Stimulated activated CD4-positive, alpha-beta T cell treated with anti-CD3 and anti-CD28 coated beads, Interleukin-2, amount 100 ng/mL, for 48 hours (primary cell): ENCODE measurements at regions not wholly inside any gene's neighbourhood (a gene's known extent, or its start where the extent isn't known, plus 50 kb on each side); places are given as distances from the start of the nearest gene placed in this dataset.
A peak's percentile ranks its signal among the peaks of the same experiment; 100 is the strongest.

Experiments used
- DNase-seq, 2 donors: peaks; one replicate each; pipeline ENCODE4 v3.0.0-alpha.2; 2020

DNA sequence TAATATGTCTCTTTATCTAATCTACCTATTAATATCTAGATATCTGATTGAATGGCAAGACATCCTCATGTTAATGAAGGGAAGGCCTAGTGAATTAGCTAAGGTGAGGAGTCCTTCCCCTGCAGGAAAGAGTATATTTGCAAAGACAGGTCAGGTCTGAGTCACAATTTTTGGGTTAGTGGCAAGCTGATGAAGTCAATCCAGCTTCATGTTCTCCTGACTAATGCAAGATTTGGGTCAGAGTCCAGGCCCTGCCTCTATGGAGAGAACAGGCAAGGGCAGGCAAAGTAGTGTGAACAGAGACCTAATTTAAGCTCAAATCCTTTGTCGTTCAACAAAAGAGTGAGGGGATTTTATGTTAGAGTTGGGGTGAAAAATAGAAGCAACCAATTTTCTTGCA is 496.7 kb downstream of the BMP2 start:
- DNase-seq, result no peak

DNA sequence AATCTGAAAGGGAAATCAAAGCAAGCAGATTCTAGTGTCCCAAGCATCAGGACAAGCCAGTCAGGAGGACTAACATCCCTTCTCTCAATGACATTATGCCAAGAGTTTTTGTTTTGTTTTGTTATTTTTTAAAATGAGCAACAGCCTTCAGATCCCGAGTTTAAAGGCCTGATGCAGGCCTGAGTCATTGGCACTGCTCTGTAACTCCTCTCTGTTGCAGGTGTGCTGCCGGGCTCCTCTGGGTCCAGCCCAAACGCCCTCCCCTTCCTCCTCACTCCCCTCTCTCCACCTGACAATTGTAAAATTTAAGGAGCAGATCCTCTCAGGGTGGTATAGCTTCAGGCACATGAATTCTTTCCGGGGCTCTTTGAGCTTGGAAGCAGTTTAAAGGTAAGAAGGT is 502.0 kb downstream of the BMP2 start:
- no peak for DNase-seq

DNA sequence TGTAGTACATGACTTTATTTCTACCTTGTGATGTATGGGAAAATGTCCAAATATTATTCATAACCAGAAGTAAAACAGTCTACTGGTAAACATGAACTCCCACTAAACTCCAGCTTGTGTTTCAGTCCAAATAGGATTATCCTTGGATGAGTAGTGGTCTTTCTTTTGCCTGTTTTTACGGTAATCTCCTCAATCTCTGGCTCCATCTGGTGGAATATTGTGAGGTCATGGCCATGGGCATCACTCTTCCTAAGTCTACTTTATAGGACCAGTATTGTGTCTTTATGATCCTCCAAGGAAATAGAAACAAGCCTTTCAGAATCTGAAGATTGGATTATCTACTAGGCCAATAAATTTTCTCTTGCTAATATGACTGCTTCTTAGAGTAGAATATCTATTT is 505.0 kb downstream of the BMP2 start:
- DNase-seq, result no peak

DNA sequence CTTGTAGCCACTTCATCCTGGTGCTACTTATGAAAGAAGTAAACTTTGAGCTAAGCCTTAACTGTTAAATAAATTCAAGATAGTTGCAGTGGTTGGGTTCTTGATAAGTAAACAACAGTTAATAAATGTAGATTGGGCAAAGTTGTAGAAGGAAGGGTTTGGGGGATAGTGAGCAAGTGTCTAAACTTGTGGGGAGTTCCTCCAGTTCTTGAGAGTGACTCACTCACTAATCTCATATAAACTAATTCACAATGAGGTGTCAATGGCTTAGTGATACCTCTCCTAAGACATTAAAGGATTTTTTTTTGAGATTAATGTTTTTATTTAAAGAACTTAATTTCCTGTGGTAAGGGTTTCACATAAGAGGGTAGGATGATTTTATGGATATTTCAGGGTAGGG is 507.4 kb downstream of the BMP2 start:
- no peak for DNase-seq

DNA sequence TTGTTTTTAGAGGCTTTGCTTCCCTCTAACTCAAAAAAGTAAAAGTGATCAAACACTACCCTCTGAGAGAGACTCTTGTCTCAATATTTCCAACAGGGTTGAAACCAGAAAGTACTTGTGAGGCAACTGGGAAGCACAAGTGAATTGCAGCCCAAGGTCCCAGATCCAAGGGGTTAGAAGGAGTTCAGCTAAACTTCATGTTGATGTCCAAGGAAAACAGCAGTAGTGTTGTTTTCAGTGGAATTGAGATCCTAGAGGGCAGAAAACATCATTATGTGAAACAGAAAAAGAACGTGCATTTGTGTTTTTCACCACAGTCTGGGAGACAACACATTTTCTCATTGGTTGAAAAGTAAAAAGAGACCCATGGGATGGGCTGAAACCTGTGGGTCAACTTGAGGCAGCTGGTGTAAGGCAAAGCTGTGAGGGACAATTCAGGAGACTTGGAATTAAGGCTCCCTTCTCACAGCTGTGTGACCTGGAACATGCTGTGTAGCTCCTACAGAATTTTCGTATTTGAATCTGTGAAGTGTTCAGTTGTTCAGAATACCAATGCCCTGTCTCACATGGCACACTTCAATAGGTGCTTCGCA is 508.3 kb downstream of the BMP2 start:
- no peak for DNase-seq

DNA sequence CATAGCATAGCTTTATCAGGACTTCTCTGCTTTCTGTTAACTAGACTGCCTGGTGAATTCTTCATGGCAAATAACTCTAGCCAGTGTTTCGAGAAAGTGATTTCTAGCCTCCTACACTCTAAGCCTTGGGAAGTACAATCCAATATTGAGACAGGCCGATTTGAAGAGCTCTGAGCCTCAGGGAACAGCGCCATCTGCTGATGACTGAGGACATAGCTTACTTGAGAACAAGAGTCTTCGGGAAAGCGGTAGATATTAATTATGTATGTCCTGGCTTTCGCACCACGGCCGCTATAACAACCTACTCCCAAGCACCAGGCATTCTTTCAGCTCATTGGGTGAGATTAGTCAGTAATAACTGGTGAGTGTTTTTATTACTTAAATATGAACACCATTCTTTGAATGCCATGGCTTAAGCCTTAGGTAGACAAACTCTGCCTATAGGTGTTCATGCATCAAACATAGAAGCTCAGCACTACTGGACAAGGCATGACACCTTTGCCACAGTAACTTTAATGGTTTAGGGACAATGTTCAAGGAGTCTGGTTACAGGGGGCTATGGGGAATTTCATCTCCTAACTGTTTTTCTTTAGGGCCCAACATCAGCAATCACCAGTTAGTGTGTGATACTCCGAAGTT is 518.6 kb downstream of the BMP2 start:
- DNase-seq, result peak; percentile 19 to 23

DNA sequence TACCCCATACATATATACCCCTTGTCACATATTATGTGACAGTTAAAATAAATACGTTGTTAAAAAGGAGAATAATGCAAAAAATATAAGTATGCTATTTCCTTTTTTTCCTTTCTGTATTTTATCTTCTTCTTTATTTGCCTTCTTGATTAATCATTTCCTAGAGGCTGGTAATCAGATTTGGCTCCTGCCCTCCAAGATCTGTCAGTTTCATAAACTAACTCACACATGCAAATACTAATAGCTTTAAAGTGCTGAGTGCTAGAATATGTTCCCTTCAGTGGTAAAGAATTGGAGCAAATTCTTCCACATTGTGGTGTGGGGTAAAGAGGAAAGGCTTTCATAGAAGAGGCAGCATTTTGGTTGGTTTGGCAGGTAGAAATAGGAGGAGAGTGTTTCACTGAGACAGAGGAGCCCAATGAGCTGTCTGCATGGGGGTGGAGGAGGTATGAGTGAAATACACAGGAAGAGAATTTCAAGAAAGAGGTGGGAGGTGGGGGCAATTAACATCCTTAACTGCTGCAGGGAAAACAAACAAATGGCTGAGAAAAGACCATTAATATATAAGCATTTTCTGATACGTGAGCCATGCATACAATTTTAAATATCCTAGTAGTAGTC is 523.9 kb downstream of the BMP2 start:
- no peak for DNase-seq

DNA sequence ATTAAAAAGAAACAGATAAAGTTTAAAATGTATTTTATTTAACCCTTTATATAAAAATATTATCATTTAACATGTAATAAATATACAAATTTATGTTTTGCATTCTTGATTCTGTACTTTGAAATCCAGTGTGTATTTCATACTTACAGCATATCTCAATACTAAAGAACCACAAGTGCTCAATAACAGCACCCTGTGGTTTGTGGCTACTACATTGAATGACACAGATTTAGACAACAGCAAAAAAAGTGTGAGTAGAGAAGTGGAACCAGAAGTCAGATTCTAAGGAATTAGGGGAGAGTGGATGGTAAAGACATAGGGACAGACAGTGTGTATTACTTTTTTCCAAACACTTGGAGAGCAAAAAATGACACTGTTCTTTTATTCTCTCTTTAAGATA is 524.5 kb downstream of the BMP2 start:
- no peak for DNase-seq

DNA sequence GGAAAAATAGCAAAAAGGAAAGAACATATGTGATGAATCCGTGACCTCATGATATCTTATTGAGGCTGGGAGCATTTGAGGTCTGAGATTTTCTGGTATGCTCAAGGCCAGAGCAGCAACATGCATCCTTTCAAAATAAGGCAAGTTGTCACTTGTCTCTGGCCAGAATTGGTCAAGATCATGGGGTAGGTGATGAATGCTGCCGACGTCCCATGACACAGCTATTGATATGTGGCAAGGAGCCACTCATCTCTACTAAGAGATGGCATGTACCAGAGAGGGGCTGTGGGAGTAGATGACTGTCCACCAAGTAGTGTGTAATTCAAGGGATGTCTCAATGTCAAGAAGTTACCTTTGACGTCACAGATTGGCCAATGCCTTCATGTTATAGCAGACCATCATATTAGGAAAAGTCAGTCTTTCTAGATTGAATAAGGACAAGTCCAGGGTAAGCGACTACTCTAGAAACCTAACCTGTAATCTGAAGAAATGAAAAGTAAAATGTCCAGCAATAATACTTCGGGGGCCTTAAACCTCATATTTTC is 527.4 kb downstream of the BMP2 start:
- DNase-seq, result no peak

DNA sequence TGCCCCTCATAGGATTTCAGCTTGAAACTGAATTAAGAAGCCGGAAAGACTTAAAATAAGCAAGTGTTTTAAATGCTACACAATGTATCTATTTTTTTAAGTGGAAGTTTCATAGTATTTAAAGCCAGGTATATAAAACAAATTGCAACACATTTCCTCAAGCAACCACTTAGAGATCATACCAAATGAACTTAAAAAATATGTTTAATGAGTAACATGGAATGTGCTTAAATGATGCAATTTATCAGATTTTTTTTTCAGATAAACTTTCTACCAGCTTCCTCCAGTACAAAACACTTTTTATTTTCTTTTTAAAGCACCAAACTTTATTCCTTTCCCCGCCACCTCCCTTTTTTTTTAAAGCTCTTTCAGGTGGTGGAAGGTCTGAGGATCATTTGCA is 534.3 kb downstream of the BMP2 start:
- DNase-seq, result no peak

DNA sequence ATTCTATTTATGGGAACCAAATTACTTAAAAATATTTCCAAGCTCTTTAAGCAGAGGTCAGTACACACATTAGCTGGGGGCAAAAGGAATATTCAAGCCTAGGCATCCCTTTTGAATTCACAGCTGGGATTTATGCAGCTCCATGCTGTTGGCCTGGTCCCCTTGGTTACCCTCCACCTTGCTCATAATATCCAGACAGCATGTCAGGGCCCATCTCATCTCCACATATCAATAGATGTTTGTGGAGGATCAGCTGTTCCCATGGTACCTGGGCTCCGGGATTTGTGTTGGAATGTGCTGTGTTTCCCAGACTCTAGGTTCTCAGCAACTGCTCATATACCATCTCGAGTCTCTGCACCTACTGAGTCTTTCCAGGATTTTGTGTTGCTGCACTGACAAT is 534.8 kb downstream of the BMP2 start:
- no peak for DNase-seq

DNA sequence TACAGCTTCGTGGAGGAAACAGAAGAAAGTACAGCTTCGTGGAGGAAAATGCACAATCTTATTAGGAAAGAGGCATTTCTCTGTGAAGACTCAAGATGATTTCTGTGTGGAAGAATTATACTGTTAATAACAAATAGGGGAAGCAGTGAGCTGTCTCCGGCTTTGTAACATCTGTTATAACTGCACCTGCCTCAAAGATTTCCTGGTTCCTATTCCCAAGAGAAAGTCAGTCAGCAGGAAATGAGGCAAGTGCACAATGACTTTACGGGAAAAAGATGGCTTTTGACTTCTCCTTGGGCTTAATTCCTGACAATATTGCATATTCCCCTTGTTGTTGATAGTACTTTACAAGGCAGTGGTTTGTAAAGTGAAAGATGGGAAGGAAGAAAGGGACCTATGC is 538.5 kb downstream of the BMP2 start:
- DNase-seq, result no peak

DNA sequence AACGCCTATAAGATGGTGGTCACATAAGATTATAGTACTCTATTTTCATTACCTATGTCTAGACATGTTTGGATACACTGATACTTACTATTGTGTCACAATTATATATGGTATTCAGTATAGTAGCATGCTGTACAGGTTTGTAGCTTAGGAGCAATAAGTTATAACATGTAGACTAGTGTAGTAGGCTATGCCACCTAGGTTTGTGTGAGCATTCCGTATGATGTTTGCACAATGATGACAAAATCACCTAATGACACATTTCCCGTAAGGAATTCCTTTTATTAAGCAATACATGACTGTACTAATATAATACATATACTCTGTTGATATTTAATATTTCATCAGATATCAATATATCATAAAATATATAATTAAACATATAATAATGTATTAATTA is 540.7 kb downstream of the BMP2 start:
- no peak for DNase-seq

DNA sequence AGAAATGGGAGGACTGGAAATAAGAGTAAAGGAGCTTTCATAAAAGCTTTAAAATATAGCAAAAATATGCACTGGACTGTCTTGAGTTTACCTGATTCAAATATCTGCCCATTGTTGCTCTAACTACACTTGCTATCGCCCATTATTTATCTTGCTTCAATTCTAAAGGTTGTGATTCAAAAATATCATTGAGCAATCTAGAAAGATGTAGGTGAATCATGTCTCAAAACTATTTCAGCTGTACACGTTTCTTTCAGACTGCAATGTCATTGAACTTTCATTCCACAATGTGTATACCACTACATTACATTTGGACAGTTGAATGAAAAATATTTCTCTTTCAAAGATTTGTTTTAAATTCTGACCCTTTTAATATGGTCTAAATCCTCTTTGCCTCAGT is 545.6 kb downstream of the BMP2 start:
- no peak for DNase-seq

DNA sequence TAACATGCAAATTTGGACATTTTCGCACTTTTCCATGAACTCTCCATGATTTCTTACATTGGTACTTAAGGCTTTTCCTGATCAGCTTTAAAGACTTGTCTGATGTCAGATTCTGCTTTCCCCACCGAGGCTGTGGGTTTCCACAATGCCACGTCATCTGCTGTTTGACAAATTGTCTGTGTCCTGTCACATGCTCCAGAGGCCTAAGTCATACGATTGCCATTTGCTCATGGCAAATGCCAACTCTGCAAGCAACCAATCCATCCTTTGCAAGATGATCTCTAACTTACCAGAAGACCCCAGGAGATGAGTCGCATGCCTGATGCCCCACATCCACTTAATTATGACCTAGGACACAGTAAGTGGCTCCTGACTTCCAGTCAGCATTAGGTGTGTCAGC is 556.5 kb downstream of the BMP2 start:
- no peak for DNase-seq

DNA sequence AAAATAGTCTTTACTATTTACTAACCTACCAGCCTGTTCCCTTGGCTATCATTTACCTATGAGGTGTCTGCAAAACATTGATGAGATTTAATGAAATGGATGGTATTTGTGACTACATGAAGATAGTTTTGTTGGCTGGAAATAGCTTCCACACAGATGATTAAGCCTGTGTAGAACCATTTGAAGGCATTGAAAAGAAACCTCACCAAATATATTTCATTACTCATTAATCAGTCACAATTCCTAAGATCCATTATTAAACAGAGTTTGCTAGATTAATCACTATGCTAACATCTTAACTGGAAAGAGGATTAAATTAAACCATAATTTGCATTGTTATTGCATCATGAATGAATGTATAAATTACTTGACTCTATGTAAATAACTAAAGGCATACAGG is 560.3 kb downstream of the BMP2 start:
- no peak for DNase-seq

DNA sequence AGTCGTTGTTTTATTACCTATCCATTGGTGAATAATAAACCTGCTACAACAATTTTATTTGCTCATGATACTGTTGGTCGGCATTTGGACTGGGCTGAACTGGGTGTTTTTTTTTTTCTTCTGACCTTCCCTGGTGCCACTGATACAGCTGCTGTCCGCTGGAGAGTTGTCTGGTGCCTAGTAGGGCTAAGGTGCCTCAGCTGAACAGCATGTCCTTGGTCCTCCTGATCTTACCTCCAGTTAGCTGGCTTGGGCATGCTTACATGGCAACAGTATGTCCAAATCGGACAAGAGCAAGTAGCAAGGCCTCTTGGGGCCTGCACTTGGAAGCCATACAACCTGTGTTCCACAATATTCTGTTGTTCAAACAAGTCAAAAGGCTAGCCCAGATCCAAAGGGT is 563.4 kb downstream of the BMP2 start:
- no peak for DNase-seq

DNA sequence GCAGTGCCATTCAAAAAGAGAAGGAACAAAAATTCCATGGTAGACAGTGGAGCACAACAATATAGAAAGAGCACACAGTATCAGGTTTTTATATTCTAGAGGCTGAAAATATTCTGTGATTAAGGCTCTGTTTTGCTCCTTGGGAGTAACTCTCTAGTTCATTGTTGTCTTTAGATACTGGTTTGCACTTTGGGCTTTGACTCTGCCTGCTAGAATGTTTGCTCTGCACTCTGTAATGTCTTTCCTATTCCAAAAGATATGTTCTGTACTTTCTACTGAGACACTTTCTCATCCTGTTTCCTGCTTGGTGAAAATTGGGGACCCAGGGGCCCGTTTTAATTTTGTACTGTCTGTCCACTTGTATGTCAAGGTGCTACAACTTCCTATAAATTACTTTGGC is 564.7 kb downstream of the BMP2 start:
- DNase-seq, result no peak

DNA sequence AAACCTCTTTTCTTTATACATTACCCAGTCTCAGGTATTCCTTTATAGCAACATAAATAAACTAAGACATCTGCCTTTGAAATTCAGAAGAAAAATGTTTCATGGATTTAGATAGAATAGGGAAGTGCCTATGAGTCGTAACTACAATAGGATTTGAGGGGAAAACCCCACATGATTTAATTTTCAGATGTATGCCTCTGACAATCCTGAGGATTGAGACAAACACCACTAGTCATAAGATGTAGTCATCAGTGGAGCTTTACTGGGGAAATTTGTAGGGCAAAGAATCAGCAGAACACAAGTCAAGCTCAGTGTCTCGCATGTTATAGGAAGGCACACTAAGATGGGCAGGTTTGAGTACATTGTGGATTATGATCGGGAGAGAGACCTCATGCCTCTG is 566.4 kb downstream of the BMP2 start:
- no peak for DNase-seq

DNA sequence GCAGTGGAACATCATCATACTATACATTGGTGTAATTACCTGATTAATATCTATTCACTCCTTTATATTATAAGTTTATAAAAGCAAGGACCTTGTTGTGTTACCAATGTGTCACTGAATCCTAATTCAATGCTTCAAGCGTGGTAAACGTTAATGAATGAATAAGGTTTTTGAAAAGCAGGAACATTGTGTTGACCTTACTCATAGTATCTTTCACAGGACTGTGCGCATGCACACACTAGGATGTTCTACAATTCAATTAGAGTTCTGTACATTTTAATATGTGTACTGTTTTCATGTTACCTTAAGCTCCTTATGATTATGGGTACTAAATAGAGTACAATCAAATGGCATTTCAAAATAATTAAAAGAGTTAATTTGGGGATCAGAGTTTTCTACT is 578.5 kb downstream of the BMP2 start:
- DNase-seq, result no peak

DNA sequence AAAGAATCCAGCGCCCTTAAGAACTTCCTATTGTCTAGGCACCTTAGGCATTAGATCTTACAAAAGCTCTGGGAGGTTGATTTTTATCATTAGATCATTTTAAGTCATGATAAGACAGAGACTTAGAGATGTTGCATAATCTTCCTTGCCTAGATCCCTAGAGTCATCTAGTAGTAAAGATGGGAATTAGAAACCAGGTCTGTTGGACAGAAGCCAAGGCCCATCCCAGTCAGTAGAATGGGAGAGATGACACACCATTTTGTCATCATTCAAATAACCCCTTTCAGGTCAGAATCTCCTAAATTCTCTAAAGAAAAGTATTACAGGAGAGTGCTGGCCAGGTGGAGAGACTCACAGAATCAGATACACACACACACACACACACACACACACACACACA is 579.1 kb downstream of the BMP2 start:
- DNase-seq, result no peak

DNA sequence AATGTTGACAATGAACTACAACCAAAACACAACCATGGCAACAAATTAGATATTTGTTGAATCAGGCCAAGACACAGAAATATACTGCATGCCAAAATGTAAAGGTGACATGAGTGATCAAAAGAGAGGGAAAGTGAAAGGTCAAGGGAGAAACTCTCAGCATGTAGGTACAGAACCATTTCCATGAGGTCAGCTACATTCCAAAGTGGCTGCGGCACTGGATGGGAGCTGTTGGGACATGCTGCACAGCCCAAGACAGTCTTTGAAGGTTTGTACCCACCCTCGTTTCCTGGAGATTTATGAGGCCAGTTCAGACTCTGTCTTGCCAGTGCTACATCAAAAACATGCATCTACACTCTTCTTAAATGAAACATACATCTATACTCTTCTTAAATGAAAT is 579.9 kb downstream of the BMP2 start:
- no peak for DNase-seq

DNA sequence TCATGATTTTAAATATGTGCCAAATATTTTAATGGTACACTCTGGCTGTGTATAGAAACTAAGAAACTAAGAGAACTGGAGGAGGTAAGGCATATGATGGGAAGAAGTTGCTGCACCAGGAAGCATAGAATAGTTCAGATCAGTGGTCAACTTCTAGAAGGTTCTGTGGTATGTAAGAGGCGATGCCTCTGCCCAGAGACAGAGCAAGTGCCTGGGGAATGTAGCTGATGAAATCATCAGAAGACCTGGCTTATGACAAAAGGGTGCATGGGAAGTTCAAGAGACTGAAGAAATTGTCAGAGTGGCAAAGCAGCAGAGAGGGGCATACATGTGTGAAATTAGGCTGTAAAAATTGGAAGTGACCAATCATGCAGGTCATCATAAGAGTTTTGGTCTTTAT is 580.8 kb downstream of the BMP2 start:
- no peak for DNase-seq

DNA sequence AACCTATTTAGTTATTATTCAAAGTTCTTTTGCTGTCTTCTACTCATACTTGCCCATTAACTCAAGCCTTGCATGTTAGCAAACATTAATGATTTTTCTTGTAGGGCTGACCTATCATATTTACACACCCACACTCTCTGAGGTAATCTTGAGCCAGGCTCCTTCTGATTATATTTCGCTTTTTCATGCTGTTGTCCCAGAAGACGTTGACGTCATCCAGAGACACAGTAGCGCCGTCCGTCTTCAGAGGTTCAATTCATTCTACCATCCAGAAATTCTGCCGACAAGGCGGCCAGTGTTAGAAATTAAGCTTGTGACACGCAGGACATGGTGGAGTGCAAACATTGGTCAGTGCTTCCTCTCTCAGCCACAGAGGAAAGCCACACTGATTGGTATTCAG is 584.7 kb downstream of the BMP2 start:
- no peak for DNase-seq

DNA sequence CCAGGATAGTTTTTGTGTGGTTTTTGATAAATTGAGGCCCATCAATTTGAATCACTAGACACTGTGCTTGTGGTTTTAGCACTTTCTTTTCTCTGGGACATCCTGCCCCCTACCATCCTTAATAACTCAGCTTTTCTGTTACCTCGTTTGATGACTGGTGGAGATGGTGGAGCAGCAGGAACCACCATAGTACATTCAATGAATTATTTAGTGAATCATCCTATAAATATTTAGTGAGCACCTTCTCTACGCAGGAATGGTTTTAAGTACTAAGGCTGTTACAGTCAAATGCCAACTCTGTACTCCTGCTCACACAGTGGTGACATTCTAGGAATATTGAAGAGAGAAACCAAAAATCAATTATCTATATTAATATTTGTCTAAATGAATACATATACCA is 585.2 kb downstream of the HAO1 start:
- no peak for DNase-seq
